Endodermal cell (in vitro differentiated cells): ENCODE measurements at regions not wholly inside any gene's neighbourhood (a gene's known extent, or its start where the extent isn't known, plus 50 kb on each side); places are given as distances from the start of the nearest gene placed in this dataset.
A peak's percentile ranks its signal among the peaks of the same experiment; 100 is the strongest.

Source experiments
- DNase-seq: peaks from one replicate; pipeline ENCODE4 v3.0.0-alpha.2; 2017
- H3K27ac ChIP-seq: 2 replicates; pipeline ENCODE4 v1.5.1; 2013; ENCODE audit warnings: mild to moderate bottlenecking, low read depth, low read length, moderate library complexity
- H3K27me3 ChIP-seq: 2 replicates; pipeline ENCODE4 v1.6.1; 2013; ENCODE audit warnings: mild to moderate bottlenecking, low read length, moderate library complexity; ENCODE audit not compliant: insufficient read depth, control insufficient read depth, poor library complexity, severe bottlenecking
- H3K36me3 ChIP-seq: 2 replicates; pipeline ENCODE4 v1.7.0; 2013; ENCODE audit warnings: mild to moderate bottlenecking, low read length, moderate library complexity; ENCODE audit not compliant: control insufficient read depth, insufficient read depth
- H3K4me1 ChIP-seq: one replicate; pipeline ENCODE4 v1.7.0; 2013; ENCODE audit warnings: low read length; ENCODE audit not compliant: control insufficient read depth, insufficient read depth
- H3K4me3 ChIP-seq: 2 replicates; pipeline ENCODE4 v1.5.1; 2013; ENCODE audit warnings: mild to moderate bottlenecking, low read length, moderate library complexity
- H3K9ac ChIP-seq: 2 replicates; pipeline ENCODE4 v1.6.1; 2013; ENCODE audit warnings: mild to moderate bottlenecking, low read length, moderate library complexity; ENCODE audit not compliant: poor library complexity, severe bottlenecking; ENCODE audit errors: extremely low read depth
- H3K9me3 ChIP-seq: 2 replicates; pipeline ENCODE4 v1.6.1; 2013; ENCODE audit warnings: mild to moderate bottlenecking, low read length, moderate library complexity; ENCODE audit not compliant: control insufficient read depth
- H3K27ac Mint-ChIP-seq: 2 replicates; pipeline ENCODE4 v1.8.0; 2020; ENCODE audit warnings: mixed read lengths
- H3K27me3 Mint-ChIP-seq: 2 replicates; pipeline ENCODE4 v1.8.0; 2021; ENCODE audit warnings: mild to moderate bottlenecking, mixed read lengths; ENCODE audit not compliant: insufficient read depth
- H3K36me3 Mint-ChIP-seq: 2 replicates; pipeline ENCODE4 v1.8.0; 2020; ENCODE audit warnings: low read depth, mixed read lengths
- H3K4me1 Mint-ChIP-seq: 2 replicates; pipeline ENCODE4 v1.8.0; 2020; ENCODE audit warnings: mixed read lengths
- H3K4me3 Mint-ChIP-seq: 2 replicates; pipeline ENCODE4 v1.8.0; 2020; ENCODE audit warnings: mild to moderate bottlenecking, moderate library complexity, mixed read lengths
- H3K9me3 Mint-ChIP-seq: 2 replicates; pipeline ENCODE4 v1.8.0; 2020; ENCODE audit warnings: mild to moderate bottlenecking, mixed read lengths
- CTCF ChIP-seq: fragments of 200-600 bp; sonication (generic); conservative IDR thresholded peaks from 2 replicates; pipeline ENCODE4 v1.5.0; 2021; ENCODE audit warnings: antibody characterized with exemption, mild to moderate bottlenecking
- WGBS, 2 experiments: methylation state at CpG; one replicate each; pipeline versions ENCODE4 v1.1.5 to v1.1.7; 2013; ENCODE audit warnings: missing lambda C conversion rate in 2 of 2, mixed read lengths in 1 of 2; ENCODE audit not compliant: insufficient coverage in 1 of 2, insufficient read length in 1 of 2; 5-methylcytosine and 5-hydroxymethylcytosine counted together

- no peaks in the 10 kb centered on the region for H3K27me3 Mint-ChIP-seq
- H3K27ac Mint-ChIP-seq = no peak overlapping the region
- no peak overlapping the region for H3K9ac ChIP-seq
- 0% methylated on average over 1 of the region's 1 CpG; no CpG with 5 or more reads in 1 of the 2 experiments for WGBS, 2 experiments
- DNase-seq = no peak
- no peak overlapping the region for H3K4me3 ChIP-seq
- no peaks in the 10 kb centered on the region for H3K4me1 Mint-ChIP-seq
- peaks cover 9% of the 10 kb centered on the region for H3K9me3 ChIP-seq
- peak; percentile 88 for TF ChIP-seq CTCF
- H3K4me1 ChIP-seq = no peaks in the 10 kb centered on the region
- H3K4me3 Mint-ChIP-seq = no peak overlapping the region
- no peak overlapping the region for H3K27ac ChIP-seq
- H3K27me3 ChIP-seq = no peaks in the 10 kb centered on the region
- H3K9me3 Mint-ChIP-seq = peaks cover 20% of the 10 kb centered on the region
- no peaks in the 10 kb centered on the region for H3K36me3 Mint-ChIP-seq
- H3K36me3 ChIP-seq = no peaks in the 10 kb centered on the region
Observed at GRCh38 chr9:80175286-80176150, 603.8 kb downstream of the TLE4 start.

- 85 to 94% methylated on average over 4 of the region's 4 CpGs for WGBS, 2 experiments
- H3K27me3 ChIP-seq = no peaks in the 10 kb centered on the region
- TF ChIP-seq CTCF = no peak
- H3K9me3 ChIP-seq = no peaks in the 10 kb centered on the region
- no peak overlapping the region for H3K27ac Mint-ChIP-seq
- H3K4me1 ChIP-seq = no peaks in the 10 kb centered on the region
- H3K4me3 ChIP-seq = no peak overlapping the region
- peaks cover 3% of the 10 kb centered on the region for H3K4me1 Mint-ChIP-seq
- H3K36me3 ChIP-seq = no peaks in the 10 kb centered on the region
- no peak for DNase-seq
- H3K27ac ChIP-seq = no peak overlapping the region
- no peak overlapping the region for H3K9ac ChIP-seq
- H3K27me3 Mint-ChIP-seq = no peaks in the 10 kb centered on the region
- no peaks in the 10 kb centered on the region for H3K36me3 Mint-ChIP-seq
- no peaks in the 10 kb centered on the region for H3K9me3 Mint-ChIP-seq
- H3K4me3 Mint-ChIP-seq = no peak overlapping the region
Observed at GRCh38 chr9:80163889-80164288, 592.1 kb downstream of the TLE4 start.

GRCh38 chr9:80158554-80159170 is 586.9 kb downstream of the TLE4 start:
- Mint-ChIP-seq H3K36me3 (peaks cover 2% of the 10 kb centered on the region), H3K4me3 (no peak overlapping the region), H3K4me1 (peaks cover 32% of the 10 kb centered on the region), H3K27me3 (no peaks in the 10 kb centered on the region), H3K27ac (no peak overlapping the region), H3K9me3 (peaks cover 4% of the 10 kb centered on the region)
- H3K36me3 ChIP-seq = no peaks in the 10 kb centered on the region
- H3K4me1 ChIP-seq = peaks cover 9% of the 10 kb centered on the region
- H3K27me3 ChIP-seq = no peaks in the 10 kb centered on the region
- H3K9ac ChIP-seq = no peak overlapping the region
- no peak overlapping the region for H3K27ac ChIP-seq
- H3K4me3 ChIP-seq = no peak overlapping the region
- no peak for DNase-seq
- H3K9me3 ChIP-seq = peaks cover 7% of the 10 kb centered on the region
- WGBS, 2 experiments = 70 to 95% methylated on average over 3 to 4 of the region's 4 CpGs
- TF ChIP-seq CTCF = no peak
